KG1 (cell line): ENCODE measurements at regions not wholly inside any gene's neighbourhood (a gene's known extent, or its start where the extent isn't known, plus 50 kb on each side); places are given as distances from the start of the nearest gene placed in this dataset.
A peak's percentile ranks its signal among the peaks of the same experiment; 100 is the strongest.
"Not testable (repeated sequence)": the region's sequence is repeated elsewhere in the genome, so short reads cannot be mapped to it uniquely, and the experiment has no call there.

Experiments
- DNase-seq: peaks from one replicate; lab custom pipeline; 2025; lab: John Stamatoyannopoulos, UW

DNA sequence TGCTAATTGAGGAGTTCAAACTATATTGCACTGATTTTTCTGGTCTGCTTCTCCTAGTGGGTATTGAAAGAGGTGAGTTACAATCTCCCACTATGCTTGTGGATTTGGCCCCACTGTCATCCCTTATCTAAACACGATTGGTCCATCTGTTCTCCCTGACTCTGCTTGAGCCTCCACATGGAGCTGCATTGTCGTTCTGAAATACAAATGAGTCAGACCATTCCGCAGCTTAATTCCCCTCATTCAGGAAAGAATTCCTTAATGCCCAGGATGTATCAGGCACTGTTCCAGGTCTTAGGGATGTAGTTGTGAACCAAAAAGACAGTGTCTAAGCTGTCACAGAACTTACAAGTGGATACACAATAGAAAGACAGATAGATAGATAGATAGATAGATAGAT lies 461.9 kb downstream of the QKI start:
- no peak for DNase-seq

- DNase-seq: no peak
Measured at GRCh38 chr6:163874784-163875183, 460.3 kb downstream of the QKI start.

DNA sequence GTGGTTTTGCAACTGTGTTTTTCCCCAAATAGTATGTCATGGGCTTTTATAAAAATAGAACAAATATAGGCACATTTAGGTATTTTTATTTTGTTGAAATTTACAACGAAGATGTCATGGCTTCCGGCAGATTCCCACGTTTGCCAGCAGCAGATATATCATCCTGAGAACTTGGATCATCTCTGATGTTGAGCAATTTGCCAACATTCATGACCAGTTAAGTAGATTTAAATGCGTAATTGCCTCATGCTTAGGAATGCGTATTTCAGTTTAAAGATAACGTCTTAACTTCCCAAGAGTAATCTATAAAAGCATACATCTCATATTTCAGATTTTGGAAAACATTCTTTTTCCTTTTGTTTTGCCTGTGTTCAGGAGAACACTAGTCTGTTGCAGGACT lies 457.8 kb downstream of the QKI start:
- no peak for DNase-seq

GRCh38 chr6:163871616-163872015 lies 457.1 kb downstream of the QKI start:
- no peak for DNase-seq

DNA sequence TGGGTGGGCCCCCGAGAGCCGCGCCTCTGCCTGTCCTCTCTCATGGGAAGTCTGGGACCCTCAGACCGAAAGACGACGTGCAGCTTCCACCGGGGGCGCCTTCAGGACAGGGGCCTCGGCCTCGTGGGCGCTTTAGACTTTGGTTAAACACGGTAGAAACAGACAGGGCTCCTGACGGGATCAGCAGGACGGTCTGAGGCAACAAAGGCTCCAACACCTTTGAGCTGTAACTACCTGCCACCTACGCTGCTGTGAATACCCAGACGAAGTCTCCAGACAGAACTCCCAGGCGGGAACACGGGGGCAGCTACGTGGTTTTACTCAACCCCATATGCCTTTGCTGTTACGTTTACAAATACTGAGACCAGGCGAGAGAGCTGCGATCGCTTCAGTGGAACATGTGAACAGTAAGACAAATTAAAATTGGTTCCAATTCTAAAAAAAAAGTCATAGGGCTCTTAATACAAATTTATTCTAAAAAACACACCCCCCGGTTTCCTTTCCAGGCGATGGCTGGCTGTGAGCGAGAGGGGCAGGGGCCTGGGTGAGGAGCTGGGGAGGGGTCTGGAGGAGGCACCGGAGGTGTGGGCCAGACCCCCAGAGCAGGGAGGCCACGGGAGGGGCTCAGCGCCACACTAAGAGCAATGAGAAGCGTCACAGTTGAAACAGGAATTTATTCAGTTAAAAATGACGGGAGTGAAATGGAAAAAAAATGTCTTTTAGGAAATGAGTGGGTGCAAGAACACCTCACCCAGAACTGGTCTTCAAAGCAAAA lies 453.2 kb downstream of the QKI start:
- DNase-seq: no peak

DNA sequence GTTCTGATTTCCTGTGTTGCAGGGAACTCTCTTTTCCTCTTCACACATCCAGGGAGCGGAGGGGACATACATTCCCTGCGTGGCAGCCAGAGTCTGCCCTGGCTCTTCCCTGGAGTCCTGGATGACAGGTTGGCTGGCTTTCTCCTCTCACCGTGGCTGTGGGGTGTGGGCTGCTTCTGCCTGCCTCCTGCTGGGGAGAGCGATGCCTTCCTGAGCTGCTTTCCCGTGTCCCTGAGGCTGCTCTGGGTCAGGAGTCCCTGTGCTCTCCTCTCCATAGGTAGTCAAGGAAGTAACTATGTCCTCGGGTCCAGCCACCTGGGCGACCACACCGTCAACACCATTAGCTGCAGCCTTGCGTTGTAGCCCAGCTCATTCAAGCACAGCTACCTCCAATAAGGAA lies 451.7 kb downstream of the QKI start:
- no peak for DNase-seq

DNA sequence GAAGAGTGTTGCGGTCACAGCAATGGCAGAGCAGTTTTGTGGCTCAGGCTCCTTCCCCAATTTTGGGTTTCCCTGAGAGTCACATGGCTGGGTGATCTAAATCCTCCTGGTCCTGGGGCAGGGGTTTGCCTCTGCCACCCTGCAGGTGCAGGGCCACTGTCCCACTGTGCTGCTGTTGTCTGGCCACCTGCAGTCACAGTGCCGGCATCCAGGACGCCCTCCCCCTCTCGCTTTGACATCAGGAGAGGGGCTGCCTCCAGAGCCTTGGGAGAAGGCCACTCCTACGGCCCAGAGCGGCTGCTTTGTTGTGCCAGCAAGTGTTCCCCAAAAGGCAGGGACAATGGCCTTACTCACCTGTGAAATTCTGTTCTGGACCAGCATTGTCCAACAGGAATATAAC lies 449.0 kb downstream of the QKI start:
- DNase-seq: no peak

DNA sequence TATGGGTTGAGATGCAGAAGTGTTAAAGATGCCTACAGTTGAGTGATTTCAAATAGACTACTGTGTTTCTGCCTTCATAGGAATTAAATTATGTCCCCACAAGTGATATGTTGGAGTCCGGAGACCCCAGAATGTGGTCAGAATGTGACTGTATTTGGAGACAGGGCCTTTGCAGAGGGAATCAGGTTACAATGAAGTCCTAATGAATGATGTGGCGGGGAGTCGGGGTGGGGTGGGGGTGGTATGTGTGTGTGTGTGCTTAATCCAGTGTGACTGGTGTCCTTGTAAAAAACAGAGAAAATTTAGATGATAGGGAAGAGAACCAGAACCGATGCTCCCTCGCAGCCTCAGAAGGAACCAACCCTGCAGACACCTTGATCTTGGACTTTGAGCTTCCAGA lies 448.2 kb downstream of the QKI start:
- DNase-seq: no peak

DNA sequence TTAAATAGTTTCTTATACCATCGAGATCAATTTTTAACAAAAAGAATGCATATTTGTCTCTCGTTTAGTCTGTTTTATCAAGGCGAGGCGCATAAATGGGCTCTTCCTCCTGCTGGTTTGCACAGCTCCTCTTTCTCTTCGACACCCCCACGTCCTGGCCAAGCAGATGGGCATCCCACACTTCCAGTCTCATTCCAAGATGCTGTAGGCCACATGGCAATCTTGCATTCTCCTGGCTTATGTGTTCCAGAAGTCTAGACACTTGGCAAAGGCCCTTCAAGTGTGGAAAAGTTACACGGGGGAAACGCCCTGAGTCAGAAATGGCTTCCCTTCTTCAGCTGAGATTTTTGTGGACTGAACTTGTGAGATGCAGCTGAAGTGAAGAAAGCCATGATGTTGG lies 447.1 kb downstream of the QKI start:
- DNase-seq: no peak

- peak; percentile 14 for DNase-seq
Measured at GRCh38 chr6:163860287-163861081, 446.0 kb downstream of the QKI start.

DNA sequence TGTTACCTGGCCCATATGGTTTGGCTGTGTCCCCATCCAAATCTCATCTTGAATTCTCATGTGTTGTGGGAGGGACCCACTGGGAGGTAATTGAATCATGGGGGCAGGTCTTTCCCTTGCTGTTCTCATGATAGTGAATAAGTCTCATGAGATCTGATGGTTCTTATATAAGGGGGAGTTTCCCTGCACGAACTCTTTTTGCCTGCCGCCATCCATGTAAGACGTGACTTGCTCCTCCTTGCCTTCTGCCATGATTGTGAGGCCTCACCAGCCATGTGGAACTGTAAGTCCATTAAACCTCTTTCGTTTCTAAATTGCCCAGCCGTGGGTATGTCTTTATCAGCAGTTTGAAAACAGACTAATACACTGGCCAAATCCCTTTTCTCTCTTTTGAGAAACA lies 444.4 kb downstream of the QKI start:
- not testable (repeated sequence) for DNase-seq

- DNase-seq: no peak
Measured at GRCh38 chr6:163857421-163857820, 442.9 kb downstream of the QKI start.

DNA sequence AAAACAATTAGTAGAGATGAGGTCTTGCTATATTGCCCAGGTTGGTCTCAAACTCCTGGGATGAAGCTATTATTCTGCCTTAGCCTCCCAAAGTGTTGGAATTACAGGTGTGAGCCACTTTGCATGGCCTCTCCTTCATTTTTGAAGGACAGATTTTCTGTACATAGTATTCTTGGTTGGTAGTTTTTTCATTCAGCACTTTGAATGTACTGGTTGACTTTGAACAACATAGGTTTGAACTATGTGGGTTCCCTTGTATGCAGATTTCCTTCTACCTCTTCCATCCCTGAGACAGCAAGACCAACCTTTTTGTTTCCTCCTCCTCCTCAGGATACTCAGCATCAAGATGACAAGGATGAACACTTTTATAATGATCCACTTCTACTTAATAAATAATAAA lies 436.4 kb downstream of the QKI start:
- no peak for DNase-seq

GRCh38 chr6:163844761-163845160 lies 430.2 kb downstream of the QKI start:
- no peak for DNase-seq

DNA sequence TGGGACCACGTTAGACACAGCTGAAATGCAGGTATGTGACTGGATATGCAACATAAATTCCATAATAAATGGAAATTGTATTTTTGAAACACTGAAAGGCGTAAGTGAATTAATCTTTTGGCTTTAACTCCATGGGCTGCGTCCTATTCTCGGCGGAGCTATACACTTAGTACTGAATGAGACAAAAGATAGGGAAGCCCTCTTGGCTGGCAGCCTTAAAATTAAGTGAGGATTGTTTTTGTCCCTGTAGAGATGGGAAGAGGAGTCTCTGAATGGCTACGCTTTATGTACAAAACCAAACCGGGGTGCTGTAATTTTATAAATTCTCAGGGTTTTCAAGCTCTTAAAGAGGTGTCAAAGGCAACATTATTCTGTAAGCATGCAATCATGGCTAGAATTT lies 429.8 kb downstream of the QKI start:
- DNase-seq: no peak

DNA sequence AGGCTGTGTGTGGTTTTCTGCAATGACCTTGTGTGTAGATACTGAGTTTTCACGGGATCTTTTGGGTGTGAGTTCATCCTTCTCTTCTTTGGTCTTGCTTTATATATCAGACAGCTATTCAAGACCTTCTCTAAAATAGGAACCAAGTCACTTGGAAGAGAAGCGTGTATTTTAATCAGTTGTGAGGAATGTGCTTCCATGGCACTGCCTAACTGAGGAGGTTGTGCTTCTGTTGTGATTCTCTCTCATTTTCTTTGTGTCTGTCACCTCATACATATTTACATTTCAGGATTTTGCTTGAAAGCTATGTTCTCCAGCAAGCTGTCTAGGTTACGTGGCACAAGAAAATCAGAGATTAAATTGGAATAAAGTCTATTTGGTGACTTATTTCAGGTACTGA lies 428.7 kb downstream of the QKI start:
- no peak for DNase-seq

- no peak for DNase-seq
Measured at GRCh38 chr6:163842467-163842866, 427.9 kb downstream of the QKI start.

- DNase-seq: no peak
Measured at GRCh38 chr6:163841733-163842132, 427.2 kb downstream of the QKI start.

DNA sequence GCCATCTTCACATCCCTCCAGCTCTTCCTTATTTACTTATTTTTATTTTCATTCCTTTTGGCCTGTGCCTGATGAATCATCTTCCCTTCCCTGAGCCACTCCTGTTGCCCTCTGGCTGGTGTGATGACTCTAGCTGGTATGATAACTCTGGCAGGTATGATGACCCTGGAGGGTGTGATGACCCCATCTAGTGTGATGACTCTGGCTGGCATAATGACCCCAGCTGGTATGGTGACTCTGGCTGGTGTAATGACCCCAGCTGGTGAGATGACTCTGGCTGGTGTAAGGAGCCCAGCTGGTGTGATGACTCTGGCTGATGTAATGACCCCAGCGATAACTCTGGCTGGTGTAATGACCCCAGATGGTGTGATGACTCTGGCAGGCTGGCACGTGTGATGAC lies 426.8 kb downstream of the QKI start:
- DNase-seq: no peak

GRCh38 chr6:163840880-163841279 lies 426.4 kb downstream of the QKI start:
- no peak for DNase-seq

- no peak for DNase-seq
Measured at GRCh38 chr6:163839296-163839695, 424.8 kb downstream of the QKI start.

GRCh38 chr6:163837691-163838431 lies 423.3 kb downstream of the QKI start:
- DNase-seq: no peak
